SK-N-SH (cell line): ENCODE measurements at regions not wholly inside any gene's neighbourhood (a gene's known extent, or its start where the extent isn't known, plus 50 kb on each side); places are given as distances from the start of the nearest gene placed in this dataset.
A peak's percentile ranks its signal among the peaks of the same experiment; 100 is the strongest.

Source experiments
- CTCF ChIA-PET: fragments of 300-600, 350-600 bp; formaldehyde crosslinking; extraction: SDS; loops from one replicate; lab custom pipeline; 2021; lab: Yijun Ruan, JAX
- POLR2A ChIA-PET: fragments of 350-600 bp; sonication (Branson Sonifier 250); formaldehyde crosslinking; extraction: SDS; loops from one replicate; lab custom pipeline; 2020; ENCODE audit warnings: antibody characterized with exemption, inconsistent platforms; lab: Yijun Ruan, JAX
- DNase-seq: peaks from one replicate; pipeline ENCODE4 v3.0.0; 2012
- H2AFZ ChIP-seq: fragments of 200-600 bp; sonication (generic); 2 replicates; pipeline ENCODE4 v1.8.1; 2016; ENCODE audit warnings: antibody characterized with exemption, mild to moderate bottlenecking, low read depth
- H3F3A ChIP-seq: fragments of 200-600 bp; sonication (generic); replicated peaks from 2 replicates; pipeline ENCODE3; 2016; ENCODE audit warnings: antibody characterized with exemption, mild to moderate bottlenecking; ENCODE audit not compliant: insufficient read depth
- H3K27ac ChIP-seq, 2 experiments: fragments of 200-500 bp in 1 of 2; fragments of 200-600 bp in 1 of 2; sonication (Bioruptor generic) in 1 of 2; sonication (generic), shearing (Covaris generic) in 1 of 2; 2 replicates each; pipeline versions ENCODE4 v1.5.1 to v1.6.1; 2014 to 2016; ENCODE audit warnings: low read depth in 2 of 2, inconsistent platforms in 1 of 2, low read length in 1 of 2, mild to moderate bottlenecking in 1 of 2, mixed read lengths in 1 of 2
- H3K27me3 ChIP-seq: fragments of 200-600 bp; sonication (generic), shearing (Covaris generic); 2 replicates; pipeline ENCODE4 v1.6.1; 2016; ENCODE audit warnings: mixed run types; ENCODE audit not compliant: insufficient read depth
- H3K36me3 ChIP-seq, 2 experiments: fragments of 200-500 bp in 1 of 2; fragments of 200-600 bp in 1 of 2; sonication (Bioruptor generic) in 1 of 2; sonication (generic) in 1 of 2; replicated peaks in 1 of 2; 2 replicates each; pipeline versions ENCODE3 to v1.5.1; 2014 to 2016; ENCODE audit warnings: low read length in 1 of 2, mild to moderate bottlenecking in 1 of 2; ENCODE audit not compliant: insufficient read depth in 2 of 2, control insufficient read depth in 1 of 2
- H3K4me1 ChIP-seq, 2 experiments: fragments of 200-500 bp in 1 of 2; fragments of 200-600 bp in 1 of 2; sonication (Bioruptor generic) in 1 of 2; sonication (generic), shearing (Covaris generic) in 1 of 2; 2 replicates each; pipeline versions ENCODE4 v1.5.1 to v1.6.1; 2014 to 2016; ENCODE audit warnings: low read depth in 1 of 2, low read length in 1 of 2, mixed run types in 1 of 2; ENCODE audit not compliant: insufficient read depth in 2 of 2, control insufficient read depth in 1 of 2
- H3K4me2 ChIP-seq: fragments of 200-600 bp; sonication (generic), shearing (Covaris generic); 2 replicates; pipeline ENCODE4 v1.6.1; 2017; ENCODE audit warnings: mixed run types
- H3K4me3 ChIP-seq, 2 experiments: fragments of 200-500 bp in 1 of 2; fragments of 200-600 bp in 1 of 2; sonication (Bioruptor generic) in 1 of 2; sonication (generic), shearing (Covaris generic) in 1 of 2; 2 replicates each; pipeline versions ENCODE4 v1.5.1 to v1.8.1; 2014 to 2016; ENCODE audit warnings: low read depth in 2 of 2, inconsistent platforms in 1 of 2, low read length in 1 of 2, mild to moderate bottlenecking in 1 of 2, mixed read lengths in 1 of 2, moderate library complexity in 1 of 2
- H3K79me2 ChIP-seq: fragments of 200-600 bp; sonication (generic); 2 replicates; pipeline ENCODE4 v1.8.1; 2017; ENCODE audit warnings: mild to moderate bottlenecking; ENCODE audit not compliant: insufficient read depth
- H3K9ac ChIP-seq: fragments of 200-600 bp; sonication (generic); 2 replicates; pipeline ENCODE4 v1.6.1; 2017; ENCODE audit warnings: mixed run types
- H3K9me2 ChIP-seq: fragments of 200-600 bp; sonication (generic); 2 replicates; pipeline ENCODE4 v1.6.1; 2017; ENCODE audit warnings: mixed run types
- H3K9me3 ChIP-seq: fragments of 200-600 bp; sonication (generic); 2 replicates; pipeline ENCODE4 v1.6.1; 2017; ENCODE audit warnings: mixed run types, mild to moderate bottlenecking, moderate library complexity
- H4K20me1 ChIP-seq: fragments of 200-600 bp; sonication (generic); 2 replicates; pipeline ENCODE4 v1.6.1; 2017; ENCODE audit warnings: mild to moderate bottlenecking, mixed run types; ENCODE audit not compliant: insufficient read depth
- ELF1 ChIP-seq: IDR thresholded peaks from 2 replicates; pipeline ENCODE4 v1.4.0; 2012
- EZH2phosphoT487 ChIP-seq: fragments of 200-600 bp; sonication (generic); IDR thresholded peaks from 2 replicates; pipeline ENCODE4 v1.6.1; 2017; ENCODE audit warnings: low read depth, mixed run types, mild to moderate bottlenecking, antibody characterized with exemption, moderate library complexity, borderline replicate concordance
- GABPA ChIP-seq: IDR thresholded peaks from 2 replicates; pipeline ENCODE4 v1.4.0; 2012; ENCODE audit warnings: low read depth, mild to moderate bottlenecking
- MEF2A ChIP-seq: IDR thresholded peaks from 2 replicates; pipeline ENCODE4 v1.4.0; 2012; ENCODE audit warnings: low read depth, borderline replicate concordance
- PBX3 ChIP-seq: IDR thresholded peaks from 2 replicates; pipeline ENCODE4; 2012
- REST ChIP-seq: IDR thresholded peaks from 2 replicates; pipeline ENCODE4 v1.6.1; 2012; ENCODE audit warnings: mild to moderate bottlenecking, low read depth, low read length, moderate library complexity
- RFX5 ChIP-seq: IDR thresholded peaks from 2 replicates; pipeline ENCODE4 v1.6.1; 2012; ENCODE audit warnings: mild to moderate bottlenecking, improper control_type of control experiment, low read length
- TAF1 ChIP-seq: IDR thresholded peaks from 2 replicates; pipeline ENCODE4 v1.6.1; 2012; ENCODE audit warnings: low read depth, mild to moderate bottlenecking, low read length, moderate library complexity, borderline replicate concordance
- TCF12 ChIP-seq: IDR thresholded peaks from 2 replicates; pipeline ENCODE4 v1.4.0; 2012
- USF1 ChIP-seq: IDR thresholded peaks from 2 replicates; pipeline ENCODE4 v1.4.0; 2012; ENCODE audit warnings: low read depth, borderline replicate concordance
- ZBTB33 ChIP-seq: IDR thresholded peaks from 2 replicates; pipeline ENCODE4 v1.4.0; 2012; ENCODE audit warnings: low read depth, borderline replicate concordance
- WGBS: methylation state at CpG from one replicate; pipeline ENCODE4 v1.1.6; 2017; ENCODE audit warnings: low lambda C conversion rate; 5-methylcytosine and 5-hydroxymethylcytosine counted together

GRCh38 chr21:25092441-25093011 is 514.8 kb downstream of the MRPL39 start:
- H3K36me3 ChIP-seq = peaks cover 0 to 10% of the 10 kb centered on the region in 2 experiments
- TF ChIP-seq TAF1 = no peak
- TF ChIP-seq REST = no peak
- no peak for TF ChIP-seq MEF2A
- TF ChIP-seq GABPA = no peak
- TF ChIP-seq EZH2phosphoT487 = no peak
- TF ChIP-seq PBX3 = no peak
- TF ChIP-seq USF1 = no peak
- TF ChIP-seq ELF1 = no peak
- no peak for TF ChIP-seq RFX5
- H3K4me2 ChIP-seq = no peak overlapping the region
- no peak for DNase-seq
- H3F3A ChIP-seq = peaks cover 4% of the 10 kb centered on the region
- H4K20me1 ChIP-seq = no peaks in the 10 kb centered on the region
- H3K27me3 ChIP-seq = no peaks in the 10 kb centered on the region
- H3K9me3 ChIP-seq = peaks cover 24% of the 10 kb centered on the region
- H3K9me2 ChIP-seq = no peaks in the 10 kb centered on the region
- H2AFZ ChIP-seq = no peak overlapping the region
- 42% methylated on average over 8 of the region's 8 CpGs for WGBS
- no peaks in the 10 kb centered on the region for H3K79me2 ChIP-seq
- no peak overlapping the region for H3K9ac ChIP-seq
- ChIA-PET CTCF (no interaction called here), POLR2A (no interaction called here)
- no peak overlapping the region for H3K27ac ChIP-seq
- no peak overlapping the region for H3K4me3 ChIP-seq
- no peaks in the 10 kb centered on the region; a peak in 1 of 4 replicates for H3K4me1 ChIP-seq

- WGBS = 82% methylated on average over 4 of the region's 4 CpGs
- Histone ChIP-seq H3K9ac (no peak overlapping the region), H3K4me1 (no peaks in the 10 kb centered on the region), H2AFZ (no peak overlapping the region), H3K79me2 (no peaks in the 10 kb centered on the region), H3K9me2 (no peaks in the 10 kb centered on the region), H3K9me3 (no peaks in the 10 kb centered on the region), H4K20me1 (no peaks in the 10 kb centered on the region), H3K36me3 (no peaks in the 10 kb centered on the region), H3F3A (peaks cover 3% of the 10 kb centered on the region), H3K4me2 (no peak overlapping the region), H3K27ac (peak overlapping the region in 1 of 2 experiments; percentile 3; a peak in 1 of 4 replicates), H3K4me3 (no peak overlapping the region), H3K27me3 (no peaks in the 10 kb centered on the region)
- POLR2A ChIA-PET = no interaction called here
- TF ChIP-seq TCF12 = no peak
- TF ChIP-seq TAF1 = no peak
- TF ChIP-seq ZBTB33 = no peak
- CTCF ChIA-PET = no interaction called here
- DNase-seq = no peak
Measured at GRCh38 chr21:25081096-25081495, 526.2 kb downstream of the MRPL39 start.
